HepG2 (cell line): ENCODE measurements at regions not wholly inside any gene's neighbourhood (a gene's known extent, or its start where the extent isn't known, plus 50 kb on each side); places are given as distances from the start of the nearest gene placed in this dataset.

Experiments used
- AGO1 ChIP-seq: fragments of 200-400 bp; formaldehyde crosslinking; IDR thresholded peaks from 2 replicates; pipeline ENCODE4 v1.6.1; 2017; ENCODE audit warnings: mild to moderate bottlenecking, low read depth, low read length, moderate library complexity; ENCODE audit not compliant: poor library complexity, severe bottlenecking
- AGO2 ChIP-seq: fragments of 200-400 bp; formaldehyde crosslinking; optimal IDR thresholded peaks from 2 replicates; pipeline ENCODE3; 2017; ENCODE audit warnings: mild to moderate bottlenecking, low read depth, low read length, moderate library complexity
- CTCF ChIP-seq: sonication (generic); formaldehyde crosslinking; IDR thresholded peaks from 2 replicates; pipeline ENCODE4 v1.5.0; 2020; ENCODE audit warnings: mild to moderate bottlenecking, missing genetic modification reagents, moderate library complexity
- EZH2 ChIP-seq: conservative IDR thresholded peaks from 2 replicates; pipeline ENCODE4 v1.6.1; 2012; ENCODE audit warnings: mild to moderate bottlenecking, low read depth, low read length, moderate library complexity
- KLF13 ChIP-seq: sonication (generic); formaldehyde crosslinking; IDR thresholded peaks from 2 replicates; pipeline ENCODE4 v1.4.0; 2020; ENCODE audit warnings: mild to moderate bottlenecking, missing genetic modification reagents
- REST ChIP-seq, 2 experiments: IDR thresholded peaks; 2 replicates each; pipeline ENCODE4 v1.6.1; 2011 to 2012; ENCODE audit warnings: low read length in 2 of 2, borderline replicate concordance in 1 of 2, low read depth in 1 of 2, mild to moderate bottlenecking in 1 of 2, moderate library complexity in 1 of 2
- ZKSCAN1 ChIP-seq: fragments of 150-350 bp; IDR thresholded peaks from 2 replicates; pipeline ENCODE4 v1.6.1; 2014; ENCODE audit warnings: low read length
- ZNF556 ChIP-seq: sonication (generic); formaldehyde crosslinking; IDR thresholded peaks from 2 replicates; pipeline ENCODE4 v1.4.0; 2020; ENCODE audit warnings: mild to moderate bottlenecking, missing genetic modification reagents, borderline replicate concordance
- ZNF572 ChIP-seq: sonication (generic); formaldehyde crosslinking; IDR thresholded peaks from 2 replicates; pipeline ENCODE4 v1.5.1; 2020; ENCODE audit warnings: mild to moderate bottlenecking, missing genetic modification reagents

GRCh38 chr5:155554500-155554899 lies 540.9 kb downstream of the KIF4B start:
- no peak for TF ChIP-seq REST (IDR thresholded peaks at IDR 0.05; ENCODE audit: borderline replicate concordance in 1 of 2, low read depth in 1 of 2, low read length in 2 of 2)
- no peak for TF ChIP-seq EZH2
- no peak for TF ChIP-seq ZNF556 (CRISPR knock-in tag)
- TF ChIP-seq AGO1, result no peak
- TF ChIP-seq CTCF (CRISPR knock-in tag), result no peak
- TF ChIP-seq ZNF572 (CRISPR knock-in tag), result no peak
- no peak for TF ChIP-seq ZKSCAN1
- no peak for TF ChIP-seq AGO2
- no peak for TF ChIP-seq KLF13 (CRISPR knock-in tag)
